ENCODE measurements at regions not wholly inside any gene's neighbourhood (a gene's known extent, or its start where the extent isn't known, plus 50 kb on each side); places are given as distances from the start of the nearest gene placed in this dataset.
"Not testable (repeated sequence)": the region's sequence is repeated elsewhere in the genome, so short reads cannot be mapped to it uniquely, and the experiment has no call there.

DNA sequence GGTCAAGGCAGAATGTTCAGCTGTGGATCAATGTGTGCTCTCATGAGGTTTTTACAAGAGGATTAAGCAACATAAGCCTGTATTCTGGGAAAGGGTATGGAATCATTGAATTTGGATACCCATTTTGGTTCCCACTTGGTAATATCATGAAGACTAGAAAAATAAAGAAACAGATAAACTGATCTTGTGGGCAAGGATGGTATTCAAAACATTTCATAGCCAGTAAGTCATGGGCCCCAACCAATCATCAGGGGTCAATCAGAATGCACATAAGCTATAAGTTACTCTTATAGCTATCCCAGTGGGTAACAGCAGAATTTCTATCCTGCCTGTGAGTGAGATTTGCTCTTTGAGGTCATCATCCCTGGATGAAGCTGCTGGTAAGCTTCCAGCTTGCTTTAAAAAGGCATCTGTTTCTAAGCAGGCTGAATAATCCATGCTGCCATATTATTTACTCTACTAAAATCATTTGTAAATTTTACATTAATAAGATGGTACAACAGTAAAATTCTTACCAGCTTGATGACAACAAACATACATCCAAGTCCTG lies 291.2 kb downstream of the RAD51AP2 start:
- Histone ChIP-seq H3K27ac (ENCODE audit: low read depth, low read length) (no peak overlapping the region), H2BK15ac (replicated peaks; ENCODE audit: low read depth) (no peak overlapping the region), H3K9ac (ENCODE audit: low read length) (no peak overlapping the region), H3K56ac (ENCODE audit: low read length) (no peak overlapping the region), H4K5ac (ENCODE audit: low read length) (no peak overlapping the region), H2BK5ac (ENCODE audit: low read length) (no peak overlapping the region), H2BK120ac (ENCODE audit: low read depth, low read length) (no peak overlapping the region), H3K79me2 (ENCODE audit: control insufficient read depth, insufficient read depth, low read length) (no peaks in the 10 kb centered on the region), H3K4me3 (ENCODE audit: low read length) (no peak overlapping the region), H3K4me2 (ENCODE audit: low read length) (no peak overlapping the region), H3K23ac (ENCODE audit: low read length) (no peak overlapping the region), H3K4me1 (ENCODE audit: control insufficient read depth, low read depth, low read length) (no peaks in the 10 kb centered on the region), H3K27me3 (ENCODE audit: insufficient read depth, low read length, poor library complexity) (no peaks in the 10 kb centered on the region), H4K8ac (ENCODE audit: low read depth, low read length) (no peak overlapping the region), H2AK5ac (ENCODE audit: low read length) (no peak overlapping the region), H3K36me3 (ENCODE audit: control insufficient read depth, insufficient read depth, low read length) (no peaks in the 10 kb centered on the region), H3K18ac (ENCODE audit: low read length) (no peak overlapping the region), H3K4ac (ENCODE audit: low read depth, low read length) (no peak overlapping the region), H3K79me1 (ENCODE audit: low read length) (no peaks in the 10 kb centered on the region)
- DNase-seq = no peak

DNA sequence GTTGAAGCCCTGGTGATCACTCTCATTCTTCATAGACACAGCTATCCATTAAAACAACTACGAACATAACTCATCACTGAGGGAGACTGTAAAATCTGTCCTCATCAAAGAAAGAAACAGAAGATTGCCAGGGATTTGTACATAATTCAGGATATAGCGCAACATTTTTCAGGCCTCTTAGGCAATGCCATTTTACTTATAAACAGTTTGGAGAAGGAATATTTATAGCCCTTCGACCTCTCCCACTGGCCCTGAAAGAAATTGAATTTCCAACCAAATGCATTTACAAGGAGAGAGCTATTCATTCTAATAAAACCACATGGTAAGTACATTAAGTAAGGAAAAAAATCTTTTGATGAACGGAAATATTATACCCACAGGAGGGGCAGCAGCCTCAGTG lies 295.0 kb downstream of the RAD51AP2 start:
- Histone ChIP-seq H3K18ac (ENCODE audit: low read length) (no peak overlapping the region), H3K4me2 (ENCODE audit: low read length) (no peak overlapping the region), H3K27ac (ENCODE audit: low read depth, low read length) (no peak overlapping the region), H3K4me3 (ENCODE audit: low read length) (no peak overlapping the region), H2BK120ac (ENCODE audit: low read depth, low read length) (no peak overlapping the region), H2BK5ac (ENCODE audit: low read length) (no peak overlapping the region), H3K9ac (ENCODE audit: low read length) (no peak overlapping the region), H3K4me1 (ENCODE audit: control insufficient read depth, low read depth, low read length) (no peaks in the 10 kb centered on the region), H4K8ac (ENCODE audit: low read depth, low read length) (no peak overlapping the region), H3K27me3 (ENCODE audit: insufficient read depth, low read length, poor library complexity) (no peaks in the 10 kb centered on the region), H3K23ac (ENCODE audit: low read length) (no peak overlapping the region), H2AK5ac (ENCODE audit: low read length) (no peak overlapping the region), H3K36me3 (ENCODE audit: control insufficient read depth, insufficient read depth, low read length) (no peaks in the 10 kb centered on the region), H3K56ac (ENCODE audit: low read length) (no peak overlapping the region), H3K79me1 (ENCODE audit: low read length) (no peaks in the 10 kb centered on the region), H3K79me2 (ENCODE audit: control insufficient read depth, insufficient read depth, low read length) (no peaks in the 10 kb centered on the region), H3K4ac (ENCODE audit: low read depth, low read length) (no peak overlapping the region), H2BK15ac (replicated peaks; ENCODE audit: low read depth) (no peak overlapping the region), H4K5ac (ENCODE audit: low read length) (no peak overlapping the region)
- DNase-seq = no peak
- WGBS (ENCODE audit: extremely low coverage, insufficient coverage, low lambda C conversion rate) = no CpG with 5 or more reads among the region's 4 CpGs

DNA sequence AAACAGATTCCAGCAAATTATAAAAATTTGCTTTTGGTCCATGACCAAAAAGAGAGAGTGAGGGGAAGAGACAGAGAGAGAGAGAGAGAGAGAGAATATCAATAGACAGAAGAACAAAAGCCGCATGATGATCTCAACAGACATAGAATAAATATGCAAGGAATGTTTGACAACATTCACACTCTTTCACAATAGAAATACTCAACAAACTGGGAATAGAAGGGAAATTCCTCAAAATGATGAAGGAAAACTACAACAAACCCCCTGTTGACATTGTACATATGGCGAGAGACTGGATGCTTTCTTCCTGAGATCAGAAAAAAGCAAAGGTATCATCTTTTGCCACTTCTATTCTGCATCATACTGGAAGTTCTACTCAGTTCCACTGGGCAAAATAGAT lies 309.7 kb downstream of the RAD51AP2 start:
- no peak overlapping the region for H2BK15ac ChIP-seq (replicated peaks; ENCODE audit: low read depth)
- H2AK5ac ChIP-seq (ENCODE audit: low read length) = no peak overlapping the region
- no peak overlapping the region for H2BK120ac ChIP-seq (ENCODE audit: low read depth, low read length)
- H4K8ac ChIP-seq (ENCODE audit: low read depth, low read length) = no peak overlapping the region
- no peak overlapping the region for H3K9ac ChIP-seq (ENCODE audit: low read length)
- H3K23ac ChIP-seq (ENCODE audit: low read length) = no peak overlapping the region
- no peak overlapping the region for H3K56ac ChIP-seq (ENCODE audit: low read length)
- H3K18ac ChIP-seq (ENCODE audit: low read length) = no peak overlapping the region
- no peak overlapping the region for H2BK5ac ChIP-seq (ENCODE audit: low read length)
- H3K27me3 ChIP-seq (ENCODE audit: insufficient read depth, low read length, poor library complexity) = no peaks in the 10 kb centered on the region
- H3K79me2 ChIP-seq (ENCODE audit: control insufficient read depth, insufficient read depth, low read length) = no peaks in the 10 kb centered on the region
- no peaks in the 10 kb centered on the region for H3K79me1 ChIP-seq (ENCODE audit: low read length)
- no peak overlapping the region for H3K4me2 ChIP-seq (ENCODE audit: low read length)
- no peaks in the 10 kb centered on the region for H3K4me1 ChIP-seq (ENCODE audit: control insufficient read depth, low read depth, low read length)
- peak; percentile 55 for DNase-seq
- H4K5ac ChIP-seq (ENCODE audit: low read length) = no peak overlapping the region
- WGBS (ENCODE audit: extremely low coverage, insufficient coverage, low lambda C conversion rate) = no CpG with 5 or more reads among the region's 2 CpGs
- no peak overlapping the region for H3K4me3 ChIP-seq (ENCODE audit: low read length)
- no peaks in the 10 kb centered on the region for H3K36me3 ChIP-seq (ENCODE audit: control insufficient read depth, insufficient read depth, low read length)
- no peak overlapping the region for H3K27ac ChIP-seq (ENCODE audit: low read depth, low read length)
- no peak overlapping the region for H3K4ac ChIP-seq (ENCODE audit: low read depth, low read length)

DNA sequence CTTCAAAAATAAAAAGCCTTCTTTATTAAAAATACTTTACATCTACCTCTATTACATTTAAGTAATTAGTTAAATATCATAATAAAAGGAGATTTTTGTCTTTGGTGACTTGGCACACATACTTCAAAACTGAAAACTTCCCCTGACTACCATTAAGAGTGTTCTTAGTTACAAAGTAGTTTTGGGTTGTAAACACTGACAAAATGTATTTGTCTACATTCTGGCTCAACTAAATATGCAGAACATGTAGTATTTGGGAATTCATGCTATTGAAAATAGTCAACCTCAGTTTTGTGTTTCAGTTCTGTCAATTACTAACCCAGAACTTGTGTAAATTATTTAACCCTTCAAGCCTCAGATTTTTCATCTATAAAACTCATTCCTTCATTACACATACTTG lies 311.5 kb downstream of the RAD51AP2 start:
- Histone ChIP-seq H3K79me1 (ENCODE audit: low read length) (no peaks in the 10 kb centered on the region), H4K8ac (ENCODE audit: low read depth, low read length) (no peak overlapping the region), H2BK5ac (ENCODE audit: low read length) (no peak overlapping the region), H3K36me3 (ENCODE audit: control insufficient read depth, insufficient read depth, low read length) (no peaks in the 10 kb centered on the region), H3K27me3 (ENCODE audit: insufficient read depth, low read length, poor library complexity) (no peaks in the 10 kb centered on the region), H3K79me2 (ENCODE audit: control insufficient read depth, insufficient read depth, low read length) (no peaks in the 10 kb centered on the region), H3K23ac (ENCODE audit: low read length) (no peak overlapping the region), H3K4me3 (ENCODE audit: low read length) (no peak overlapping the region), H2AK5ac (ENCODE audit: low read length) (no peak overlapping the region), H2BK120ac (ENCODE audit: low read depth, low read length) (no peak overlapping the region), H3K18ac (ENCODE audit: low read length) (no peak overlapping the region), H3K4me2 (ENCODE audit: low read length) (no peak overlapping the region), H3K9ac (ENCODE audit: low read length) (no peak overlapping the region), H3K27ac (ENCODE audit: low read depth, low read length) (no peak overlapping the region), H3K56ac (ENCODE audit: low read length) (no peak overlapping the region), H3K4me1 (ENCODE audit: control insufficient read depth, low read depth, low read length) (no peaks in the 10 kb centered on the region), H4K5ac (ENCODE audit: low read length) (no peak overlapping the region), H3K4ac (ENCODE audit: low read depth, low read length) (no peak overlapping the region), H2BK15ac (replicated peaks; ENCODE audit: low read depth) (no peak overlapping the region)
- no peak for DNase-seq

DNA sequence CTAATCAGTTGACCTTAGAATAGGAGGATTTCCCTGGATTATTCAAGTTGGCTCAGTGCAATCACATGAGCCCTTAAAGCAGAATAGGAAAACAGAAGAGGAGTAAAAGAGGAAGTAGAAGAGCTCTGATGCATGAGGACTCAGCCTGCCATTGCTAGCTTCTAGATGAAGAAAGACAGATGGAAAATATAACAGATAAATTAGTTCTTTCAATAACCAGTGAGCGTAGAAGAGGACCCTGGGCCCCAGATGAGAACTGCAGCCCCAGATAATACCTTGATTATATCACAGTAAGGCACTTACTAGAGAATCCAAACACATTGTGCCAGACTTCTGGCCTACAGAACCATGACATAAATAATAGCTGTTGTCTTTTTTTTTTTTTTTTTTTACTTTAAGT lies 314.0 kb downstream of the RAD51AP2 start:
- H3K18ac ChIP-seq (ENCODE audit: low read length); H3K9ac ChIP-seq (ENCODE audit: low read length); H3K4ac ChIP-seq (ENCODE audit: low read depth, low read length); H3K23ac ChIP-seq (ENCODE audit: low read length); H3K79me2 ChIP-seq (ENCODE audit: control insufficient read depth, insufficient read depth, low read length); H3K27ac ChIP-seq (ENCODE audit: low read depth, low read length); H4K8ac ChIP-seq (ENCODE audit: low read depth, low read length); H3K56ac ChIP-seq (ENCODE audit: low read length); H3K36me3 ChIP-seq (ENCODE audit: control insufficient read depth, insufficient read depth, low read length); DNase-seq; H3K4me2 ChIP-seq (ENCODE audit: low read length); H2AK5ac ChIP-seq (ENCODE audit: low read length); H3K79me1 ChIP-seq (ENCODE audit: low read length); H2BK5ac ChIP-seq (ENCODE audit: low read length); H2BK15ac ChIP-seq (replicated peaks; ENCODE audit: low read depth); H2BK120ac ChIP-seq (ENCODE audit: low read depth, low read length); H3K4me1 ChIP-seq (ENCODE audit: control insufficient read depth, low read depth, low read length); H3K27me3 ChIP-seq (ENCODE audit: insufficient read depth, low read length, poor library complexity); H4K5ac ChIP-seq (ENCODE audit: low read length); H3K4me3 ChIP-seq (ENCODE audit: low read length): not testable (repeated sequence)
- no CpG with 5 or more reads among the region's 1 CpG for WGBS (ENCODE audit: extremely low coverage, insufficient coverage, low lambda C conversion rate)

DNA sequence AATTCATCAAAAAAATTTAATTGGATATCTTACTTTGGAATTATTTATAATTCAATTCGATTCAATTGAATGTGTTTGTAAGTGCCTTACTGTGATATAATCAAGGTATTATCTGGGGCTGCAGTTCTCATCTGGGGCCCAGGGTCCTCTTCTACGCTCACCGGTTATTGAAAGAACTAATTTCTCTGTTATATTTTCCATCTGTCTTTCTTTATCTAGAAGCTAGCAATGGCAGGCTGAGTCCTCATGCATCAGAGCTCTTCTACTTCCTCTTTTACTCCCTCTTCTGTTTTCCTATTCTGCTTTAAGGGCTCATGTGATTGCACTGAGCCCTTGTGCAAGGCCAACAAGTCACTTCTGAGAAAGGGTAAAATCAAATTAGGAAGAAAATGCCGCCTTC lies 315.6 kb downstream of the RAD51AP2 start:
- H3K27me3 ChIP-seq (ENCODE audit: insufficient read depth, low read length, poor library complexity); H3K23ac ChIP-seq (ENCODE audit: low read length); DNase-seq; H4K8ac ChIP-seq (ENCODE audit: low read depth, low read length); H2BK15ac ChIP-seq (replicated peaks; ENCODE audit: low read depth); H3K36me3 ChIP-seq (ENCODE audit: control insufficient read depth, insufficient read depth, low read length); H2BK5ac ChIP-seq (ENCODE audit: low read length); H3K4ac ChIP-seq (ENCODE audit: low read depth, low read length); H3K4me1 ChIP-seq (ENCODE audit: control insufficient read depth, low read depth, low read length); H3K56ac ChIP-seq (ENCODE audit: low read length); H3K79me1 ChIP-seq (ENCODE audit: low read length); H2AK5ac ChIP-seq (ENCODE audit: low read length); H4K5ac ChIP-seq (ENCODE audit: low read length); H2BK120ac ChIP-seq (ENCODE audit: low read depth, low read length); H3K4me2 ChIP-seq (ENCODE audit: low read length); H3K9ac ChIP-seq (ENCODE audit: low read length); H3K79me2 ChIP-seq (ENCODE audit: control insufficient read depth, insufficient read depth, low read length); H3K4me3 ChIP-seq (ENCODE audit: low read length); H3K18ac ChIP-seq (ENCODE audit: low read length); H3K27ac ChIP-seq (ENCODE audit: low read depth, low read length): not testable (repeated sequence)
- WGBS (ENCODE audit: extremely low coverage, insufficient coverage, low lambda C conversion rate) = no CpG with 5 or more reads among the region's 4 CpGs

Measured in mesendoderm (in vitro differentiated cells).